Smooth muscle cell (in vitro differentiated cells): ENCODE measurements at regions not wholly inside any gene's neighbourhood (a gene's known extent, or its start where the extent isn't known, plus 50 kb on each side); places are given as distances from the start of the nearest gene placed in this dataset.

Source experiments
- DNase-seq: peaks from one replicate; lab custom pipeline; 2025; ENCODE audit not compliant: unreplicated experiment; lab: John Stamatoyannopoulos, UW
- H2AFZ ChIP-seq: fragments of 200-600 bp; sonication (generic); 2 replicates; pipeline ENCODE4 v1.6.0; 2016; ENCODE audit warnings: antibody characterized with exemption, low read depth, mild to moderate bottlenecking
- H3F3A ChIP-seq: fragments of 200-600 bp; sonication (generic); 2 replicates; pipeline ENCODE4 v1.6.0; 2017; ENCODE audit warnings: antibody characterized with exemption, low read depth
- H3K27ac ChIP-seq: fragments of 200-600 bp; sonication (generic); 2 replicates; pipeline ENCODE4 v1.5.1; 2016; ENCODE audit warnings: low read depth, mild to moderate bottlenecking
- H3K27me3 ChIP-seq: fragments of 200-600 bp; sonication (generic); 2 replicates; pipeline ENCODE4 v1.6.1; 2016; ENCODE audit warnings: low read depth, mild to moderate bottlenecking
- H3K36me3 ChIP-seq: fragments of 200-600 bp; sonication (generic); 2 replicates; pipeline ENCODE4 v1.5.1; 2016; ENCODE audit warnings: low read depth
- H3K4me1 ChIP-seq: fragments of 200-600 bp; sonication (generic); 2 replicates; pipeline ENCODE4 v1.5.1; 2016; ENCODE audit warnings: low read depth
- H3K4me2 ChIP-seq: fragments of 200-600 bp; sonication (generic); 2 replicates; pipeline ENCODE4 v1.6.0; 2016; ENCODE audit warnings: mild to moderate bottlenecking
- H3K4me3 ChIP-seq: fragments of 200-600 bp; sonication (generic); 2 replicates; pipeline ENCODE4 v1.5.1; 2016; ENCODE audit warnings: mild to moderate bottlenecking
- H3K79me2 ChIP-seq: fragments of 200-600 bp; sonication (generic); 2 replicates; pipeline ENCODE4 v1.6.0; 2016; ENCODE audit warnings: low read depth, mild to moderate bottlenecking
- H3K9ac ChIP-seq: fragments of 200-600 bp; sonication (generic); 2 replicates; pipeline ENCODE4 v1.6.0; 2016; ENCODE audit warnings: low read depth
- H3K9me3 ChIP-seq: fragments of 200-600 bp; sonication (generic); replicated peaks from 2 replicates; pipeline ENCODE4 v1.5.1; 2016; ENCODE audit warnings: low read depth
- H4K20me1 ChIP-seq: fragments of 200-600 bp; sonication (generic); 2 replicates; pipeline ENCODE4 v1.6.0; 2016; ENCODE audit warnings: low read depth
- CTCF ChIP-seq: fragments of 200-600 bp; sonication (generic); IDR thresholded peaks from 2 replicates; pipeline ENCODE4 v1.5.1; 2017; ENCODE audit warnings: borderline replicate concordance, mild to moderate bottlenecking, antibody characterized with exemption; ENCODE audit not compliant: insufficient read depth, poor library complexity, severe bottlenecking
- WGBS: methylation state at CpG from one replicate; pipeline ENCODE4 v1.1.7; 2016; ENCODE audit warnings: low lambda C conversion rate; 5-methylcytosine and 5-hydroxymethylcytosine counted together

- H3K9me3 ChIP-seq, result no peaks in the 10 kb centered on the region
- no peak for TF ChIP-seq CTCF
- DNase-seq, result no peak
- peak overlapping the region; percentile 74 for H3K4me2 ChIP-seq
- H3K79me2 ChIP-seq, result no peaks in the 10 kb centered on the region
- no peaks in the 10 kb centered on the region for H3K27me3 ChIP-seq
- peaks cover 4% of the 10 kb centered on the region for H3F3A ChIP-seq
- peaks cover 21% of the 10 kb centered on the region for H3K4me1 ChIP-seq
- H3K4me3 ChIP-seq, result no peak overlapping the region
- no peaks in the 10 kb centered on the region for H3K36me3 ChIP-seq
- H3K9ac ChIP-seq, result no peak overlapping the region
- 45% methylated on average over 11 of the region's 11 CpGs for WGBS
- H4K20me1 ChIP-seq, result no peaks in the 10 kb centered on the region
- no peak overlapping the region for H2AFZ ChIP-seq
- peak overlapping the region; percentile 67 for H3K27ac ChIP-seq
Measured at GRCh38 chr2:15733867-15734673, 142.4 kb downstream of the DDX1 start.

GRCh38 chr2:15734674-15735483, 143.2 kb downstream of the DDX1 start:
- WGBS, result 34% methylated on average over 5 of the region's 5 CpGs
- peaks cover 21% of the 10 kb centered on the region for H3K4me1 ChIP-seq
- TF ChIP-seq CTCF, result no peak
- no peak overlapping the region for H3K4me3 ChIP-seq
- no peaks in the 10 kb centered on the region for H4K20me1 ChIP-seq
- no peaks in the 10 kb centered on the region for H3K27me3 ChIP-seq
- no peaks in the 10 kb centered on the region for H3K36me3 ChIP-seq
- no peak for DNase-seq
- H3K9ac ChIP-seq, result no peak overlapping the region
- peak overlapping the region; percentile 67 for H3K27ac ChIP-seq
- no peaks in the 10 kb centered on the region for H3K9me3 ChIP-seq
- peaks cover 4% of the 10 kb centered on the region for H3F3A ChIP-seq
- H3K79me2 ChIP-seq, result no peaks in the 10 kb centered on the region
- H2AFZ ChIP-seq, result no peak overlapping the region
- peak overlapping the region; percentile 74 for H3K4me2 ChIP-seq

GRCh38 chr2:15735484-15736326, 144.0 kb downstream of the DDX1 start:
- no peak overlapping the region for H3K4me3 ChIP-seq
- H3F3A ChIP-seq, result peaks cover 4% of the 10 kb centered on the region
- peak overlapping the region; percentile 74 for H3K4me2 ChIP-seq
- H3K36me3 ChIP-seq, result no peaks in the 10 kb centered on the region
- H3K27me3 ChIP-seq, result no peaks in the 10 kb centered on the region
- H3K27ac ChIP-seq, result no peak overlapping the region
- no peaks in the 10 kb centered on the region for H3K79me2 ChIP-seq
- H4K20me1 ChIP-seq, result no peaks in the 10 kb centered on the region
- no peak for DNase-seq
- 90% methylated on average over 6 of the region's 6 CpGs for WGBS
- no peaks in the 10 kb centered on the region for H3K9me3 ChIP-seq
- no peak for TF ChIP-seq CTCF
- no peak overlapping the region for H3K9ac ChIP-seq
- peaks cover 17% of the 10 kb centered on the region for H3K4me1 ChIP-seq
- H2AFZ ChIP-seq, result no peak overlapping the region
